ENCODE measurements at regions not wholly inside any gene's neighbourhood (a gene's known extent, or its start where the extent isn't known, plus 50 kb on each side); places are given as distances from the start of the nearest gene placed in this dataset.
"Not testable (repeated sequence)": the region's sequence is repeated elsewhere in the genome, so short reads cannot be mapped to it uniquely, and the experiment has no call there.

DNA sequence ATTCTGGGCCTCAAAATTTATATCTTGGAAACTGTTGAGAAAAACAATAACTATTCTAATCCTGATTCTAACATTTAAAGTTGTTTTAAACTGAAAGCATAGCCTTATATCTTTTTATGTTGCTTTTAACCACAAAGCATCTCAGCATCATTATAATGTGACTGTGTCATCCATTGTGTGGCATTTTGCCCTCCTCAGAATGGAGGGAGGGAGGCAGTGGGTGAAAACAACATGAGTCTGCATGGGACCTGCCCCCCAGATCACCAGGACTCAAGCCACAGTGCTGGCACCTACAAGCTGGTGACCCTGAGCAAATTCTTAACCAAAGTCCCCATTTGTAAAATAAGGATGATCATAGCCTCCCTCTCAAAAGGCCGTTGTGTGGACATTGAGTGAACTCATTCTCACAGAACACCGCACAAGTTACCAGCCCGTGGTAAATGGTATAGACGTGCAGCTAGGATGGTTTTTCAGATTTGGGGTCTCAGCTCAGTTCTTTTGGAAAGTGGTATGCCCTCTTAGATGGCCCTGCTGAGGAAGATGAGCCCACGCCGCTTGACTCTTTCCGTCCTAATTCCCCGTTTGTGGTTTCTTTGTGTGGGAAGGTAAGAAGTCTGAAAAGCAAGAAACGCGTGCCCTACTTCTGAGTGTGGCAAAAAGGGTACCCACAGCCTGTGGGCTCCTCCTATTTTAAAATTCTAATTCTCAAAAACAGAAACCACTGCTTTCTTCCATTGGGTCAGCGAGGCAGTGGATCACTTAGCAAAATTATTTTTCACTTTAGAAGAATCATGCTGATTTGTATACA, 305.0 kb upstream of the ID2 start:
- Histone ChIP-seq H3K36me3 (ENCODE audit: insufficient read depth, low read length) (no peaks in the 10 kb centered on the region), H3K9me3 (replicated peaks; ENCODE audit: low read length) (no peaks in the 10 kb centered on the region), H3K4me3 (ENCODE audit: low read length) (no peak overlapping the region), H3K4me1 (ENCODE audit: control insufficient read depth, insufficient read depth, low read length) (no peaks in the 10 kb centered on the region), H3K4me2 (ENCODE audit: low read length) (no peak overlapping the region), H3K27me3 (ENCODE audit: control insufficient read depth, insufficient read depth, low read length) (no peaks in the 10 kb centered on the region), H3K9ac (ENCODE audit: low read depth, low read length) (no peak overlapping the region)

DNA sequence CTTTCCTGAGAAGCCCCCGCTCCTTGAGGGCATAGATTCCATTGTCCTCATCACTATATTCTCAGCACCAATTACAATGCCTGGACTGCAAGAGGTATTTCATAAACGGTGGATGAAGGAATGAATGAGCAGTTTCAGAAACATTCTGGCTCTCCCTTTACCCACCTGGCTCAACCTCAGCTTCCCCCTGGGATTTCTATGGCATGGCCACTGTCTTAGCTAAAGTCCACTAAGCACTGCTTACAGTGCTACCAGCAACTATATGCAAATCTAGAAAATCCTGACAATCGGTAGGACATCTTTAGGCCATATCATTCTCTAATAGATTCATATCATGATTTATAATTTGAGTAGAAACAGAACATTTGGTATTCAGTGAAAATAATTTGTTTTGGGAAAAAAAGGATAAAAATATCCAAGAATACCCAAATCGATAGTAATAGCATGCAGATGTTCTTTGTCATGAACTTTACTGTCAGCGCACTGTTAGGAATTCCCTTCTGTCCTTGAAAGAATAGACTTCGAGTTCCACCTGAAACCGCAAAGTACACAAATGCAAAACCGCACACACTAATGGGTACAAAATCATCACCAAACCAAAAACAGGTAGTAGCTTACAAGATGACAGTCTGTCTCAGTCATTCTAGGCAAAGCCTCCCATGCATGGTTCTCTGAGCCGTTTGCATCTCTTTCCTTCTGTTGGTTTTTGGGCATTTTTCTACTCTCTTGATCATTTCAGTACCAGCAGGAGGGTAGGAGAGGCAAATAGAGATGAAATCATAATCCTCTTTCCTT, 303.6 kb upstream of the ID2 start:
- no peaks in the 10 kb centered on the region for H3K27me3 ChIP-seq (ENCODE audit: control insufficient read depth, insufficient read depth, low read length)
- H3K9me3 ChIP-seq (replicated peaks; ENCODE audit: low read length): no peaks in the 10 kb centered on the region
- no peaks in the 10 kb centered on the region for H3K36me3 ChIP-seq (ENCODE audit: insufficient read depth, low read length)
- no peak overlapping the region for H3K4me3 ChIP-seq (ENCODE audit: low read length)
- no peaks in the 10 kb centered on the region for H3K4me1 ChIP-seq (ENCODE audit: control insufficient read depth, insufficient read depth, low read length)
- no peak overlapping the region for H3K9ac ChIP-seq (ENCODE audit: low read depth, low read length)
- no peak overlapping the region for H3K4me2 ChIP-seq (ENCODE audit: low read length)

DNA sequence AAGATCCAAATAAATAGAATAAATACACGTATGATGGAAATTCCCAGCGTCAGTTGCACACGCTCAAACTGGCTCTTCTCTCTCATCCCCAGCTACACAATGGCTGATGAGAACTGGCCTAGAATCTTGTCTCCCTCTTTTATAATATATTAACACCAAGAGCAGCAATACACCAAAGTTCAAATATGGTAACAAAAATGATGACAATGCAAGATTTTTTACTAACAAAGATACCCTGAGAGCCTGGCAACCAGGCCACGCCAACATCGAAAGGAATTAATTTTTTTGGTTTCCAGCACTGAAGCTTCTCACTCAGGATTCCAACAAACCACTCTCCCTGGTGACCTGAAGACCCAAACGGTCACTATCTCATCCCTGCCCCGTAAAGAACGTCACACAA, 302.7 kb upstream of the ID2 start:
- no peaks in the 10 kb centered on the region for H3K27me3 ChIP-seq (ENCODE audit: control insufficient read depth, insufficient read depth, low read length)
- no peaks in the 10 kb centered on the region for H3K9me3 ChIP-seq (replicated peaks; ENCODE audit: low read length)
- no peaks in the 10 kb centered on the region for H3K36me3 ChIP-seq (ENCODE audit: insufficient read depth, low read length)
- H3K4me2 ChIP-seq (ENCODE audit: low read length): no peak overlapping the region
- no peaks in the 10 kb centered on the region for H3K4me1 ChIP-seq (ENCODE audit: control insufficient read depth, insufficient read depth, low read length)
- H3K4me3 ChIP-seq (ENCODE audit: low read length): no peak overlapping the region
- no peak overlapping the region for H3K9ac ChIP-seq (ENCODE audit: low read depth, low read length)

DNA sequence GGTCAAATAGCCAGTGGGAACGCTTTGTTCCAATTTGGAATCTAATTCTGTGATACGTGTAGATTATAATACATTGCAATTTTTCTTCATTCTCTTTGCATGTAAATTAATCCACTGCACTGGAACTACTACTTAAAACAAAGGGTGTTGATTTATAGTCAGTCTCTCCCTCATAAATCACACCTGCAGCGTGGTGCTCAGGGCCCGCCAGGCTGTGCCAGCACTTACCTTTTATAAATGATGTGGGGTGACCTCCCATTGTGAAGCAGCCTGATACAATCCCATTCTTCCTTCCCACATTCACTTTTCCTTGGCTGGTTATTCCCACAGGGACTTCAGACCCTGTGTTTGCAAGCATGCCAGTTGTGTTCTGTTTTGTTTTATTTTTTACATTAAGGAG, 302.3 kb upstream of the ID2 start:
- no peaks in the 10 kb centered on the region for H3K36me3 ChIP-seq (ENCODE audit: insufficient read depth, low read length)
- no peak overlapping the region for H3K4me3 ChIP-seq (ENCODE audit: low read length)
- H3K4me1 ChIP-seq (ENCODE audit: control insufficient read depth, insufficient read depth, low read length): no peaks in the 10 kb centered on the region
- H3K4me2 ChIP-seq (ENCODE audit: low read length): no peak overlapping the region
- no peaks in the 10 kb centered on the region for H3K27me3 ChIP-seq (ENCODE audit: control insufficient read depth, insufficient read depth, low read length)
- no peaks in the 10 kb centered on the region for H3K9me3 ChIP-seq (replicated peaks; ENCODE audit: low read length)
- H3K9ac ChIP-seq (ENCODE audit: low read depth, low read length): no peak overlapping the region

DNA sequence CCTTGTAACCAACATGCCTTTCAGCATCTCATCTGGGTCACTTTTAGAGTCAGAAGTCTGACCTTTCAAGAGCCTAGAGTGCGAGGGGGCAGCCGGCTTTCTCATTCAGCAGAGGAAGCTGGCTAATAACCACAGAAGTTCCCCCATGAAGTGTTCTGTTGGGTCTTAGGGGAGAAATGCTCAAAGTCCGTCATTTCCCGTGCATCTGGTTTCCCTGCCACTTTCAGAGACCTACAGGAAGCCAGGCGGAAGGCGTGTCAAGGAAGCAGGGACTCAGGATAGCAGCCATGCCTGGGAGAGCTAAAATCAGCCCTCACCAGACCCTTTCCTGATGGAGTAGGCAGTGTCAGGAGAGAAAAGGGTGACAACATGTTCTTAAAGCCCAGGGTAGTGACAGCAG, 301.8 kb upstream of the ID2 start:
- H3K36me3 ChIP-seq (ENCODE audit: insufficient read depth, low read length): no peaks in the 10 kb centered on the region
- no peaks in the 10 kb centered on the region for H3K9me3 ChIP-seq (replicated peaks; ENCODE audit: low read length)
- H3K4me1 ChIP-seq (ENCODE audit: control insufficient read depth, insufficient read depth, low read length): no peaks in the 10 kb centered on the region
- H3K4me2 ChIP-seq (ENCODE audit: low read length): no peak overlapping the region
- no peak overlapping the region for H3K9ac ChIP-seq (ENCODE audit: low read depth, low read length)
- H3K27me3 ChIP-seq (ENCODE audit: control insufficient read depth, insufficient read depth, low read length): no peaks in the 10 kb centered on the region
- no peak overlapping the region for H3K4me3 ChIP-seq (ENCODE audit: low read length)

DNA sequence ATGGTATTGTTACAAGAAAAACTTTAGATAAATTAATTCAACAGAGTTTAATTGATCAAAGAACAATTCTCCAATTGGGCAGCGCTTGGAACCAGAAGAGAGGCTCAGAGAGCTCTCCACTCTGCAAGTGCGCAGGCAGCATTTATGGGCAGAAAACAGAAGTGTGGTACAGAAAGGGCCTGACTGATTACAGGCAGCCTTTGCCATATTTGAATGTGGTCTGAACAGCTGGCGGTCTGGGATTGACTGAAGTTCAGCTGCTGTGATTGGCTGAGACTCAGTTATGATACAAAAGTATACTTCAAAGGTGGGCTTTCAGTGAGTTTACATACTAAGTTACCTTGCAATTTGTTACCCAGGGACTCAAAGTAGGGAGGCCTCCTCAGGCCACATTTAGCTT, 301.3 kb upstream of the ID2 start:
- Histone ChIP-seq H3K36me3 (ENCODE audit: insufficient read depth, low read length) (no peaks in the 10 kb centered on the region), H3K4me3 (ENCODE audit: low read length) (no peak overlapping the region), H3K4me1 (ENCODE audit: control insufficient read depth, insufficient read depth, low read length) (no peaks in the 10 kb centered on the region), H3K4me2 (ENCODE audit: low read length) (no peak overlapping the region), H3K9ac (ENCODE audit: low read depth, low read length) (no peak overlapping the region), H3K9me3 (replicated peaks; ENCODE audit: low read length) (no peaks in the 10 kb centered on the region), H3K27me3 (ENCODE audit: control insufficient read depth, insufficient read depth, low read length) (no peaks in the 10 kb centered on the region)

DNA sequence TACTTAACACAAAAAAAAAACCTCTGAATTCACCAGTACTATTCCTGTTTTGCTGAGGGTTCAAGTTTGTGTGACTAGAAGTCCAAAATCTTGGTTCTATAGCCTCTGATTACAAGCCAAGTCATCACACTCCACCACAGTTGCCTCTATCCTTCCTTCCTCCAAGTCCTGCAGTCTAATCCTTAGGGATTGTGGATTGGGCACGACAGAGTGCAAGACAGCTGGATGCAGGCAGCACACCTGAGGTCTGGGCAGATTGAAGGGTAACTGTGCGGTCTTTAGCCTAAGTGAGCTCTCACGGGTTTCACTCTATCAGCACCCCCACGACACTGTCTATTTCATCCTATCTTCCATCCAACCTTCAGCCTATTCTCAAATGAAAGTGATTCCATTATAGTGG, 299.4 kb upstream of the ID2 start:
- no peak overlapping the region for H3K4me3 ChIP-seq (ENCODE audit: low read length)
- H3K4me2 ChIP-seq (ENCODE audit: low read length): no peak overlapping the region
- H3K4me1 ChIP-seq (ENCODE audit: control insufficient read depth, insufficient read depth, low read length): no peaks in the 10 kb centered on the region
- H3K36me3 ChIP-seq (ENCODE audit: insufficient read depth, low read length): no peaks in the 10 kb centered on the region
- no peaks in the 10 kb centered on the region for H3K9me3 ChIP-seq (replicated peaks; ENCODE audit: low read length)
- H3K27me3 ChIP-seq (ENCODE audit: control insufficient read depth, insufficient read depth, low read length): no peaks in the 10 kb centered on the region
- no peak overlapping the region for H3K9ac ChIP-seq (ENCODE audit: low read depth, low read length)

DNA sequence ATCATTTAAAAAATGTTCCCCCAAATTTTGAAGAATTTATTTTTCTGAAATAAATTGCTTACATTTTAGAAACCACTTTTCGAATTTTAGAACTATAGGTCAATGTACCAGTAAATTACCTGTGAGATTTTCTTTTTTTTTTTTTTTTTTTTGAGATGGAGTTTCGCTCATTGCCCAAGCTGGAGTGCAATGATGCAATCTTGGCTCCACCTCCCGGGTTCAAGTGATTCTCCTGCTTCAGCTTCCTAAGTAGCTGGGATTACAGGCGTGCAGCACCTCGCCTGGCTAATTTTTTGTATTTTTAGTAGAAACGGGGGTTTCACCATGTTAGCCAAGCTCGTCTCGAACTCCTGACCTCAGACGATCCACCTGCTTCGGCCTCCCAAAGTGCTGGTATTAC, 295.1 kb upstream of the ID2 start:
- not testable (repeated sequence) for H3K9me3 ChIP-seq (replicated peaks; ENCODE audit: low read length); H3K4me3 ChIP-seq (ENCODE audit: low read length); H3K27me3 ChIP-seq (ENCODE audit: control insufficient read depth, insufficient read depth, low read length); H3K36me3 ChIP-seq (ENCODE audit: insufficient read depth, low read length); H3K4me2 ChIP-seq (ENCODE audit: low read length); H3K9ac ChIP-seq (ENCODE audit: low read depth, low read length); H3K4me1 ChIP-seq (ENCODE audit: control insufficient read depth, insufficient read depth, low read length)

DNA sequence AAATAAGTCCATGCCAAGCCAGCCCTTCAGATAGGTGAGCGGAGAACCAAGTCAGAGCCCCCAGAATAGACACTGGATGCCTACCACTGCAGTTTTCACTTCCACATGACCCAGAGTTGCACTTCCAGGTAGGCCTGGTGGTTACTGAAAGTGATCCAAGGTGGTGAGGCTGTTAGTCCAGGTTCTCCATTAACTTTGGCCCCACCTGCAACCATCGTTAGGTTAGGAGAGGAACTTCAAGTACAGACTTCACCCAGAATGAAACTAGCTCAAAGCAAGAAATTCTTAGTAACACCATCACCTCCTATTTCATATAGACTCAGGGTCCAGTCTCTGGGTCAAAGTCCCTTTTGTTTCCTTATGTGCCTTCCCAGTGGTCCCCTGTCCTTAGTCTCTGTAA, 293.1 kb upstream of the ID2 start:
- no peaks in the 10 kb centered on the region for H3K9me3 ChIP-seq (replicated peaks; ENCODE audit: low read length)
- no peak overlapping the region for H3K9ac ChIP-seq (ENCODE audit: low read depth, low read length)
- H3K36me3 ChIP-seq (ENCODE audit: insufficient read depth, low read length): no peaks in the 10 kb centered on the region
- no peak overlapping the region for H3K4me3 ChIP-seq (ENCODE audit: low read length)
- no peaks in the 10 kb centered on the region for H3K27me3 ChIP-seq (ENCODE audit: control insufficient read depth, insufficient read depth, low read length)
- peaks cover 9% of the 10 kb centered on the region for H3K4me1 ChIP-seq (ENCODE audit: control insufficient read depth, insufficient read depth, low read length)
- no peak overlapping the region for H3K4me2 ChIP-seq (ENCODE audit: low read length)

DNA sequence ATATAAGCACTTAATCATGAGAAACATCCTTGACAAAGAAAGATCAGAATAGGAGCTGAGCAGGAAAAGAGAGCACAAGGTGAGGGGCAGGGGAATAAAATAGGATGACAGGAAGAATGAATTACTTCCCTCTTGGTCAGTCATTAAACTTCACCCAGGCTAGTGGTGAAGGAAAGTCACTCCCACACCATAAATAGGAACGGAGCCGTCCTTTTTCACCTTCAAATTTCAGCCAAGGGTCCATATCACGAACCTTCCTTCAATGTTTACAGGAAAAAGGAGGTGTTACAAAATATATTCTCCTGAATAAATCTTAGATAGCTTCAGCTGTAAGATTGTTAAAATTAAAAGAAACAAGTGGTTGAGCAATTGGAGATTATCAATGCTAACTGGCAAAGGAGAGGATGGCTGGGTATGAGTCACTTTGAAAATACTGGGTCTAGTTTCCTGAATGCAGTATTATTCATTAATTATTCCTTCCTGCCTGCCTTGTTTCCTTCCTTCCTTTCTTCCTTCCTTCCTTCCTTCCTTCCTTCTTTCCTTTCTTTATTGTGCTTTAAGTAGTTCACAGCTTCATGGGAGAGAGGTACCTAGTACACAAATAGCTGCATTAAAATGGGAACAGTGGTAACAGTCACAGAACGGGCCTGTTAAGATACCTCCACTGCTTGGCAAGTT, 292.3 kb upstream of the ID2 start:
- Histone ChIP-seq H3K4me1 (ENCODE audit: control insufficient read depth, insufficient read depth, low read length) (peaks cover 9% of the 10 kb centered on the region), H3K27me3 (ENCODE audit: control insufficient read depth, insufficient read depth, low read length) (no peaks in the 10 kb centered on the region), H3K36me3 (ENCODE audit: insufficient read depth, low read length) (no peaks in the 10 kb centered on the region), H3K9me3 (replicated peaks; ENCODE audit: low read length) (no peaks in the 10 kb centered on the region), H3K4me3 (ENCODE audit: low read length) (no peak overlapping the region), H3K4me2 (ENCODE audit: low read length) (no peak overlapping the region), H3K9ac (ENCODE audit: low read depth, low read length) (no peak overlapping the region)

DNA sequence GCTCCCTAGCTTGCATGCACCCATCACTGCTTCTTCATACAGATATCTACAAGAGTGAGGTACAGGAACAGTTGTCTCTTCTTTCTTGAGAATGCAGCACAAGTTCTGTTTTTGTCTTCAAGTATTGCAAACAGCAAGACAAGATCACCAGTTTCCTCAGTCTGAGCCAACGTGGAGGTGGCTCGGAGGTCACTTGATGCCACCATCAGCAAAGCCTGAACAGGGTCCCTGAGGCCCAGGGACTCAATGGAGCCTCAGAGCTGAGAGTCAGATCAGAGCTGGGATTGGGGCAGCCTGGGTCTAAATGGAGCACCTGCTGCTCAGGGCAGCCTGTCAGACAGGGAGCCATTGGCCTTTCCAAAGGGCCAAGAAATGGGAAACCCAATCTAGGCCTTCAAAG, 290.7 kb upstream of the ID2 start:
- Histone ChIP-seq H3K36me3 (ENCODE audit: insufficient read depth, low read length) (no peaks in the 10 kb centered on the region), H3K9ac (ENCODE audit: low read depth, low read length) (no peak overlapping the region), H3K4me1 (ENCODE audit: control insufficient read depth, insufficient read depth, low read length) (peaks cover 9% of the 10 kb centered on the region), H3K4me2 (ENCODE audit: low read length) (no peak overlapping the region), H3K9me3 (replicated peaks; ENCODE audit: low read length) (no peaks in the 10 kb centered on the region), H3K4me3 (ENCODE audit: low read length) (no peak overlapping the region), H3K27me3 (ENCODE audit: control insufficient read depth, insufficient read depth, low read length) (peaks cover 5% of the 10 kb centered on the region)

Measured in skeletal muscle satellite cell (primary cell).